HCT116 (cell line): ENCODE measurements at regions not wholly inside any gene's neighbourhood (a gene's known extent, or its start where the extent isn't known, plus 50 kb on each side); places are given as distances from the start of the nearest gene placed in this dataset.

Source experiments
- ATAC-seq: fragments of 200-7000 bp; cut with Tn5 transposase; 2 replicates; pipeline ENCODE4 v1.9.1; 2020; ENCODE audit warnings: mild to moderate bottlenecking, moderate library complexity
- BruUV-seq: library from RNA; stranded (reverse); fragments of 400-500 nt; replicated peaks from 2 replicates; lab custom pipeline; 2021; lab: Mats Ljungman, UMichigan
- CTCF ChIA-PET: fragments of 300-600 bp; sonication (Branson Sonifier 250); formaldehyde crosslinking; loops from one replicate; lab custom pipeline; 2021; ENCODE audit warnings: antibody characterized with exemption; lab: Charles Lee
- POLR2A ChIA-PET: fragments of 300-600, 350-600 bp; sonication (Branson Sonifier 250); formaldehyde crosslinking; loops from one replicate; lab custom pipeline; 2021; ENCODE audit warnings: antibody characterized with exemption; lab: Charles Lee
- RAD21 ChIA-PET, 2 experiments: fragments of 300-600 bp; sonication (Branson Sonifier 250); formaldehyde crosslinking; loops; one replicate each; lab custom pipeline; 2023; ENCODE audit warnings: low total read pairs in 2 of 2; ENCODE audit not compliant: uncharacterized antibody in 2 of 2, unreplicated experiment in 2 of 2, low non-redundant PET in 1 of 2; lab: Charles Lee
- DNase-seq: peaks from one replicate; pipeline ENCODE4 v3.0.0-alpha.2; 2010; ENCODE audit warnings: low read depth, low spot score
- H2AFZ ChIP-seq: fragments of 200-600 bp; shearing (Covaris generic), sonication (generic); 2 replicates; pipeline ENCODE4 v1.6.1; 2017; ENCODE audit warnings: low read depth, mixed run types, mixed read lengths, antibody characterized with exemption, low read length; ENCODE audit not compliant: poor library complexity, severe bottlenecking
- H3K27ac ChIP-seq: 2 replicates; pipeline ENCODE4 v1.5.1; 2012; ENCODE audit warnings: low read depth, low read length
- H3K27me3 ChIP-seq: fragments of 200-600 bp; sonication (generic); 2 replicates; pipeline ENCODE4 v1.6.1; 2016; ENCODE audit warnings: mixed run types, low read length, mixed read lengths; ENCODE audit not compliant: insufficient read depth
- H3K36me3 ChIP-seq, 2 experiments: fragments of 200-500 bp in 1 of 2; fragments of 200-600 bp in 1 of 2; sonication (Bioruptor generic) in 1 of 2; sonication (generic) in 1 of 2; 2 replicates each; pipeline versions ENCODE4 v1.5.1 to v1.6.1; 2014 to 2016; ENCODE audit warnings: low read length in 2 of 2, inconsistent platforms in 1 of 2, mixed read lengths in 1 of 2, mixed run types in 1 of 2; ENCODE audit not compliant: insufficient read depth in 2 of 2, control insufficient read depth in 1 of 2
- H3K4me1 ChIP-seq, 2 experiments: fragments of 200-600 bp in 1 of 2; sonication (generic) in 1 of 2; 2 replicates each; pipeline versions ENCODE4 v1.5.1 to v1.6.1; 2012 to 2017; ENCODE audit warnings: low read length in 2 of 2, inconsistent platforms in 1 of 2, mild to moderate bottlenecking in 1 of 2, mixed read lengths in 1 of 2, mixed run types in 1 of 2, moderate library complexity in 1 of 2; ENCODE audit not compliant: insufficient read depth in 2 of 2, control insufficient read depth in 1 of 2
- H3K4me2 ChIP-seq: fragments of 200-600 bp; sonication (generic); 2 replicates; pipeline ENCODE4 v1.6.1; 2017; ENCODE audit warnings: mixed run types, low read length, mixed read lengths
- H3K4me3 ChIP-seq, 2 experiments: fragments of 200-600 bp in 1 of 2; sonication (generic) in 1 of 2; replicated peaks in 1 of 2; 2 replicates each; pipeline ENCODE4 v1.5.1; 2011 to 2016; ENCODE audit warnings: low read length in 2 of 2, control low read depth in 1 of 2, low read depth in 1 of 2, mild to moderate bottlenecking in 1 of 2, mixed read lengths in 1 of 2, mixed run types in 1 of 2
- H3K79me2 ChIP-seq: fragments of 200-600 bp; sonication (generic); 2 replicates; pipeline ENCODE4 v1.6.1; 2017; ENCODE audit warnings: mild to moderate bottlenecking, mixed run types, low read length, moderate library complexity, mixed read lengths; ENCODE audit not compliant: insufficient read depth
- H3K9ac ChIP-seq: fragments of 200-600 bp; sonication (generic); 2 replicates; pipeline ENCODE4 v1.6.1; 2016; ENCODE audit warnings: low read length, mixed read lengths
- H3K9me2 ChIP-seq: fragments of 200-600 bp; sonication (generic), shearing (Covaris generic); 2 replicates; pipeline ENCODE4 v1.6.1; 2017; ENCODE audit warnings: mixed run types, mild to moderate bottlenecking, moderate library complexity; ENCODE audit not compliant: insufficient read depth
- H3K9me3 ChIP-seq, 2 experiments: fragments of 200-500 bp in 1 of 2; fragments of 200-600 bp in 1 of 2; sonication (Bioruptor generic) in 1 of 2; sonication (generic) in 1 of 2; 2 replicates each; pipeline ENCODE4 v1.6.1; 2014 to 2017; ENCODE audit warnings: low read length in 2 of 2, mixed read lengths in 2 of 2, inconsistent platforms in 1 of 2, low read depth in 1 of 2, mild to moderate bottlenecking in 1 of 2, mixed run types in 1 of 2, moderate library complexity in 1 of 2; ENCODE audit not compliant: control insufficient read depth in 1 of 2, insufficient read depth in 1 of 2
- H4K20me1 ChIP-seq: fragments of 200-600 bp; sonication (generic), shearing (Covaris generic); 2 replicates; pipeline ENCODE4 v1.6.1; 2017; ENCODE audit warnings: mixed run types, mild to moderate bottlenecking, moderate library complexity; ENCODE audit not compliant: insufficient read depth
- CBX3 ChIP-seq: IDR thresholded peaks from 2 replicates; pipeline ENCODE4 v1.6.1; 2012; ENCODE audit warnings: low read depth
- EGR1 ChIP-seq: IDR thresholded peaks from 2 replicates; pipeline ENCODE4 v1.6.1; 2012; ENCODE audit warnings: low read depth
- EZH2 ChIP-seq: fragments of 200-600 bp; sonication (generic); IDR thresholded peaks from 2 replicates; pipeline ENCODE4 v1.6.1; 2017; ENCODE audit warnings: antibody characterized with exemption, mixed run types
- POLR2A ChIP-seq: IDR thresholded peaks from 2 replicates; pipeline ENCODE4 v1.7.0; 2011; ENCODE audit warnings: borderline replicate concordance; ENCODE audit not compliant: insufficient read depth, insufficient read length; ENCODE audit errors: extremely low read depth
- POLR2AphosphoS5 ChIP-seq: IDR thresholded peaks from 2 replicates; pipeline ENCODE4 v1.6.1; 2011; ENCODE audit warnings: mild to moderate bottlenecking, low read depth, low read length, moderate library complexity
- REST ChIP-seq: IDR thresholded peaks from 2 replicates; pipeline ENCODE4 v1.6.1; 2012; ENCODE audit warnings: low read depth
- SIN3A ChIP-seq: IDR thresholded peaks from 2 replicates; pipeline ENCODE4 v1.6.1; 2012; ENCODE audit warnings: low read depth
- YY1 ChIP-seq: IDR thresholded peaks from 2 replicates; pipeline ENCODE4 v1.6.1; 2011; ENCODE audit warnings: low read length, low read depth, moderate library complexity, mild to moderate bottlenecking; ENCODE audit not compliant: insufficient replicate concordance; ENCODE audit errors: extremely low read depth
- ZBTB33 ChIP-seq: IDR thresholded peaks from 2 replicates; pipeline ENCODE4 v1.6.1; 2011; ENCODE audit warnings: mild to moderate bottlenecking, low read length, moderate library complexity; ENCODE audit not compliant: insufficient replicate concordance; ENCODE audit errors: extremely low read depth
- intact Hi-C: fragments of 100-400 bp; cut with micrococcal nuclease; formaldehyde crosslinking; loops from 2 replicates; pipeline ENCODE4 v1.10.0; 2022

GRCh38 chr13:70694996-70695715, 586.9 kb upstream of the KLHL1 start (continued):
- no peak for TF ChIP-seq ZBTB33
- no peak for TF ChIP-seq YY1

GRCh38 chr13:70668983-70669382, 560.7 kb upstream of the KLHL1 start:
- ChIA-PET POLR2A (no interaction called here), RAD21 (no interaction called here), CTCF (no interaction called here)
- no peak overlapping the region for H2AFZ ChIP-seq
- 0 out of 4 replicates have a peak, but pooled peaks cover 0 to 3% of the 10 kb centered on the region in 2 experiments for H3K4me1 ChIP-seq
- H3K79me2 ChIP-seq = no peaks in the 10 kb centered on the region
- no peak overlapping the region for H3K4me3 ChIP-seq
- H3K9me2 ChIP-seq = no peaks in the 10 kb centered on the region
- no peak for TF ChIP-seq REST
- no peak for TF ChIP-seq CBX3
- TF ChIP-seq EGR1 = no peak
- TF ChIP-seq SIN3A = no peak
- TF ChIP-seq EZH2 = no peak
- no peak for TF ChIP-seq POLR2AphosphoS5
- no peak for TF ChIP-seq POLR2A
- H3K27me3 ChIP-seq = no peaks in the 10 kb centered on the region
- intact Hi-C loops = no loop called here
- ATAC-seq = no peak
- H3K27ac ChIP-seq = no peak overlapping the region
- H3K4me2 ChIP-seq = no peak overlapping the region
- no peaks in the 10 kb centered on the region for H3K36me3 ChIP-seq
- no peaks in the 10 kb centered on the region for H4K20me1 ChIP-seq
- DNase-seq = no peak
- no peaks in the 10 kb centered on the region for H3K9me3 ChIP-seq
- BruUV-seq = no TSS peak
- no peak overlapping the region for H3K9ac ChIP-seq
